Coronary artery (tissue), 2 donors: ENCODE measurements at regions not wholly inside any gene's neighbourhood (a gene's known extent, or its start where the extent isn't known, plus 50 kb on each side); places are given as distances from the start of the nearest gene placed in this dataset.

Source experiments
- DNase-seq: peaks from one replicate; pipeline ENCODE4 v3.0.0-alpha.2; 2017; ENCODE audit warnings: low spot score
- H3K27ac ChIP-seq, 2 donors: fragments of 200-600 bp; sonication (generic); one replicate each; pipeline ENCODE4 v1.5.1; 2016 to 2019
- H3K4me3 ChIP-seq: fragments of 200-600 bp; sonication (generic); 2 replicates; pipeline ENCODE4 v1.5.1; 2016; ENCODE audit warnings: mild to moderate bottlenecking, moderate library complexity
- TF ChIP-seq, protein P1 (sequence below): fragments of 200-600 bp; sonication (generic); IDR thresholded peaks from one replicate; pipeline ENCODE4 v1.5.1; 2019; ENCODE audit warnings: antibody characterized with exemption

DNA sequence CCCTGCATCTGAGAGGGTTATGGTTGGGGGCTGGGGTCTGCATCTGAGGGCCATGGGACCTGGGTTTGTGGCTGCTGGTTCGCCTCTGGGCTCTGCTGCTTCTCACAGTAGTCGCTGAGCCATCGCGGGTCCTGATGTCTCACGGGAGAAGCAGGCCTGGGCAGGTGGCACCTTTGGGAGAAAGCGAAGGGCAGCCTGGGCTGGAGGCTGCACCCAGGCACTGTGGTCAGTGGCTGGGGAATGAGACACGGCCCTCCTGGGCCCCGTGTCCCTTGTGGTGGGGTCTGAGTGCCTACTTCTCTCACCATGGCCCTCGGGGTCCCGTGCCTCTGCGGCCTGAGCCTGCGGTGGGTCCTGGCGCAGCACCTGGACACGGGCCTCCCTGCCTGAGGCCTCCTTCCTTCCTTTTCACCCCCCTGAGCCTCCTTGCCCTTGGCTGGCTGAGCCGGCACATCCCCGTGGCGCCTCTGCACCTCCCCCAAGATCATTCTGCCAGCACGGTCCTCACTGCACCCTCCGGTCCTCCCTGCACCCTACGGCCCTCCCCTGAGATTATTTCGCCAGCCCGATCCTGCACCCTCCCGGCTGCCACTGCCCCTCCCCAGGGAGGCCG lies 206.0 kb downstream of the ERMARD start:
- TF ChIP-seq, protein P1, sequence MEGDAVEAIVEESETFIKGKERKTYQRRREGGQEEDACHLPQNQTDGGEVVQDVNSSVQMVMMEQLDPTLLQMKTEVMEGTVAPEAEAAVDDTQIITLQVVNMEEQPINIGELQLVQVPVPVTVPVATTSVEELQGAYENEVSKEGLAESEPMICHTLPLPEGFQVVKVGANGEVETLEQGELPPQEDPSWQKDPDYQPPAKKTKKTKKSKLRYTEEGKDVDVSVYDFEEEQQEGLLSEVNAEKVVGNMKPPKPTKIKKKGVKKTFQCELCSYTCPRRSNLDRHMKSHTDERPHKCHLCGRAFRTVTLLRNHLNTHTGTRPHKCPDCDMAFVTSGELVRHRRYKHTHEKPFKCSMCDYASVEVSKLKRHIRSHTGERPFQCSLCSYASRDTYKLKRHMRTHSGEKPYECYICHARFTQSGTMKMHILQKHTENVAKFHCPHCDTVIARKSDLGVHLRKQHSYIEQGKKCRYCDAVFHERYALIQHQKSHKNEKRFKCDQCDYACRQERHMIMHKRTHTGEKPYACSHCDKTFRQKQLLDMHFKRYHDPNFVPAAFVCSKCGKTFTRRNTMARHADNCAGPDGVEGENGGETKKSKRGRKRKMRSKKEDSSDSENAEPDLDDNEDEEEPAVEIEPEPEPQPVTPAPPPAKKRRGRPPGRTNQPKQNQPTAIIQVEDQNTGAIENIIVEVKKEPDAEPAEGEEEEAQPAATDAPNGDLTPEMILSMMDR = no peak
- no peak overlapping the region for H3K4me3 ChIP-seq
- peak; percentile 41 for DNase-seq
- no peak overlapping the region for H3K27ac ChIP-seq

DNA sequence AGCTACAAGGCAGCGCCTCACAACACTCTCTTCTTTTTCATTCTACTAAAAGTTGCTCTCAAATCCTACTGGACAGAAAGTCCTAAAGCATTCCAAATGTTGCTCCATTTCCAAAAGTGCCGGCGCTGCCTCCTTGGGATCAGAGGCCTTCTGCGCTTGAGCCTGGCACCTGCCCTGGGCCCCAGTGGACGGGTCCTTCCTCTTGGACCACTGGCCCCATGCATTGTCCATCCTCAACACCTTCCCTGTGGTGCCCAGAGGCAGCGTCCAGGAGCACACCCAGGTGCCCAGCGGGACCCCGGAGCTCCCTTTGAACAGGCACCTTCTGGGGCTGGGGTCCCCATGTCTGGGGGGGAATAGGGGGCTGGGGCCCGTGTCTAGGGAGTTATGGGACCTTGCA lies 205.2 kb downstream of the ERMARD start:
- H3K27ac ChIP-seq = no peak overlapping the region
- H3K4me3 ChIP-seq = no peak overlapping the region
- TF ChIP-seq, protein P1 = no peak
- no peak for DNase-seq

DNA sequence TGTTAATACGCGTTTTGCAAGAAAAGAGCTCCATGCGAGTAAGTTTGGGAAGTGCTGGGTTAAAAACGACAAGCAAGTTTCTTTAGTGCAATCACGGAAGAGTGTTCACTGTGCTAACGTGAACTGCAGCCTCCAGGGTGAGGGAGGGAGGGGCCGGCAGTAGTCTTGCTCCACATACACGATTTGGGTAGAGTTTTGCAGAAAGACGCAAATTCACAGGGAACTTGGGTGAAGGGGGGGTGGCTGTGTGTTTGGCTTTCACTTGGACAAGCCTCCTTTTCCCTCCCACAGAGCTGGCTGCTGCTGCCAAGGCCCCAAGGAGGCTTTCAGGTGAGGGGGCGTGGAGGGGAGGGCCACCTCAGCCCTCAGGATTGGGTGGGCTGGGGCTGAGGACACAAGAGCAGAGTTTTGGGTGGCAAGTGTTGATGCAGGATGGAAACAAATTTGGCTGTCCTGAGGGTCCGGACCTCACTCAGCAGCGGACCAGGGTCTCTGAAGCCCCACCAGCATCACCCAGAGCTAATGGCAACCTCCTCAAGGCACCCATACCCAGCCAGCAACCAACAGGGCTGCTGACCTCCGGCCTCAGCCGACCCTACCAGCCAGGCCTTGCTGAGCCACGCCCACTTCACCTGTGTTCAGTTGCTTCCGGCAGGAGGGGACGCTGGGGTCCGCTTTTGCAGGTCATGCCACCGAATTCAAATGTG lies 204.5 kb downstream of the ERMARD start:
- no peak overlapping the region for H3K27ac ChIP-seq
- TF ChIP-seq, protein P1 = no peak
- no peak overlapping the region for H3K4me3 ChIP-seq
- DNase-seq = no peak

DNA sequence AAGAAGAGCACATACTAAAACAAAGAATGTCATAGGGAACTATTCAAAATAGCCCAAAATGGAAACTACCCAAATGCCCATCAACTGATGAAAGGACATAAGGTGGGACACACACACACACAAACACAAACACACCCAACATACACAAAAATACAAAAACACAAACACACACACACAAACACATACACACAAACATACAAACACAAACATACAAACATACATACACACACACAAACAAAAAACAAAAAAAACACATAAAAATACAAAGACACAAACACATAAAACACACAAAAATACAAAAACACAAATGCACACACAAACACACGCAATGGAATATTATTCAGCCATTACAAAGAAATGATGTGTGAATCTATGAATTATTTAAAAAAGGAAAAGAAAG lies 203.6 kb downstream of the ERMARD start:
- no peak for DNase-seq
- TF ChIP-seq, protein P1 = no peak
- H3K27ac ChIP-seq = no peak overlapping the region
- no peak overlapping the region for H3K4me3 ChIP-seq

DNA sequence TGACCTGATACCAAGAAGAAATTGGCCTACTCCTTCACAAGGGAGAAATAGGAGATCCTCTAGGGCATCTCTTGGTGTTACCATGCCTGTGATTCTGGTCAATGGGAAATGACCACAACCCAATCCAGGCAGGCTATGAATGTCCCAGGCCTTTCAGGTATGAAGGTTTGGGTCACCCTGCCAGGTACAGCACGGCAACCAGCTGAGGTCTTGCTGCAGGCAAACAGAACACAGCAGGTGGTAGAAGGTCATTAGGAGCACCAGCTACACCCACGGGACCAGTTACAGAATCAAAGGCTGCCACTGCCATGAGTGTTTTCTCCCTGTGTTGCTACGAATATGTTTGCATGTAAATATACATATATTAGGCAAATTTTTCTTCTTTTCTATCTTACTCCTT lies 202.3 kb downstream of the ERMARD start:
- TF ChIP-seq, protein P1 = no peak
- H3K4me3 ChIP-seq = no peak overlapping the region
- no peak overlapping the region for H3K27ac ChIP-seq
- DNase-seq = no peak

DNA sequence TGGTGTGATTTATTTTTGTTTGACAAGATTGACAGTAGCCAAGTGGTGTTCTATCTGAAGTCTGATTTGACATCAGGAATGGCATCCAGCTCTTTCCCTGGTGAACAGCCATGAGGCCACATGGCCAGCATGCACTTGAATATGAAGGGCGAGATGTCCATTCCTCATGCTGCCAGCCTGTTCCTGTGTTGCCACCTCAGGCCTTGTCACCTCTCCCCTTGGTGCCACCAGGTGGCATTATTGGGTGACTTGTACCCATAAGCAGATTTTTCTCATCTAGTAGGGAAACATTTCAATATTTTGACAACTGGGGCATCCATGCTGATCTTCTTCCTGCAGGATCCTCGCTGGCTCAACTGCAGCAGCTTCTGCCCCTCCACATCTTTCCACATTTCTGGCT lies 199.1 kb downstream of the ERMARD start:
- Histone ChIP-seq H3K4me3 (no peak overlapping the region), H3K27ac (no peak overlapping the region)
- TF ChIP-seq, protein P1 = no peak
- no peak for DNase-seq

DNA sequence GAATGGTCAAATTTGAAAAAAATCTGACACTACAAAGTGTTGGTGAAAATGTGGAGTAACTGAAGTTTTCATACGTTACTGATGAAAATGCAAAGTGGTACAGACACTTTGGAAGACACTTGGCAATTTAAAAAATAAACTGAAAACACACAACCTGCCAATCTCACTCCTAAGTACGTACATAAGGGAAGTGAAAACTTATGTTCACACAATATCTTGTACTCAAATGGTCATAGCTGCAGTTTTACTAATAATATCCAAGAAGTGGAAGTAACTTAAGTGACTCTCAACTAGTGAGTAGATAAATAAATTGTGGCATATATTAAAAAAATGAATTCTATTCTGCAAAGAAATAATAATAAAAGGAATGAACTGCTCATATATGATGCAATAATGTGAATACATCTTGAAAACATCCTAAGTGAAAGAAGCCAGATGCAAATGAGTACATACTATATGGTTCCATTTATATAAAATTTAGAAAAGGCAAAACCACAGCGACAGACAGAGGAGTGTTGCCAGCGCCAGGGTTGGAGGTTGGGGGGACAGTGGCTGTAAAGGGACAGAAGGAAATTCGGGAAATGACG lies 198.2 kb downstream of the ERMARD start:
- Histone ChIP-seq H3K27ac (no peak overlapping the region), H3K4me3 (no peak overlapping the region)
- TF ChIP-seq, protein P1 = no peak
- no peak for DNase-seq
